DMS 273 treated with DMSO at 0.1 percent for 48 hours (cell line): ENCODE measurements at regions not wholly inside any gene's neighbourhood (a gene's known extent, or its start where the extent isn't known, plus 50 kb on each side); places are given as distances from the start of the nearest gene placed in this dataset.

Source experiments
- DNase-seq: peaks from one replicate; lab custom pipeline; 2025; lab: John Stamatoyannopoulos, UW

GRCh38 chr2:55101466-55101865 is 51.2 kb upstream of the RTN4 start:
- DNase-seq, result no peak

- no peak for DNase-seq
Measured at GRCh38 chr2:55099878-55100820, 49.9 kb upstream of the RTN4 start.
